Mesendoderm (in vitro differentiated cells): ENCODE measurements at regions not wholly inside any gene's neighbourhood (a gene's known extent, or its start where the extent isn't known, plus 50 kb on each side); places are given as distances from the start of the nearest gene placed in this dataset.

Experiments
- DNase-seq: peaks from one replicate; pipeline ENCODE4 v3.0.0; 2013
- H2AK5ac ChIP-seq: 2 replicates; pipeline ENCODE4 v1.6.1; 2013; ENCODE audit warnings: low read length, inconsistent platforms
- H2BK120ac ChIP-seq: 2 replicates; pipeline ENCODE4 v1.6.1; 2013; ENCODE audit warnings: low read depth, mild to moderate bottlenecking, low read length, moderate library complexity, mixed read lengths
- H2BK15ac ChIP-seq: replicated peaks from 2 replicates; pipeline ENCODE4 v1.6.1; 2013; ENCODE audit warnings: low read depth, mild to moderate bottlenecking, moderate library complexity
- H2BK5ac ChIP-seq: 2 replicates; pipeline ENCODE4 v1.6.1; 2013; ENCODE audit warnings: low read length, inconsistent platforms
- H3K18ac ChIP-seq: 2 replicates; pipeline ENCODE4 v1.6.1; 2013; ENCODE audit warnings: mild to moderate bottlenecking, low read length, mixed read lengths
- H3K23ac ChIP-seq: one replicate; pipeline ENCODE4 v1.6.1; 2013; ENCODE audit warnings: low read length
- H3K27ac ChIP-seq: 2 replicates; pipeline ENCODE4 v1.5.1; 2013; ENCODE audit warnings: low read depth, mild to moderate bottlenecking, inconsistent platforms, low read length, moderate library complexity
- H3K27me3 ChIP-seq: 2 replicates; pipeline ENCODE4 v1.6.1; 2013; ENCODE audit warnings: low read length, control low read depth, mild to moderate bottlenecking, inconsistent platforms; ENCODE audit not compliant: insufficient read depth, poor library complexity
- H3K36me3 ChIP-seq: 2 replicates; pipeline ENCODE4 v1.6.1; 2013; ENCODE audit warnings: low read length, inconsistent platforms; ENCODE audit not compliant: control insufficient read depth, insufficient read depth
- H3K4ac ChIP-seq: one replicate; pipeline ENCODE4 v1.6.1; 2013; ENCODE audit warnings: low read depth, mild to moderate bottlenecking, low read length, moderate library complexity
- H3K4me1 ChIP-seq: 2 replicates; pipeline ENCODE4 v1.6.1; 2013; ENCODE audit warnings: low read depth, low read length, inconsistent platforms; ENCODE audit not compliant: control insufficient read depth
- H3K4me2 ChIP-seq: 2 replicates; pipeline ENCODE4 v1.6.1; 2013; ENCODE audit warnings: low read length
- H3K4me3 ChIP-seq: 2 replicates; pipeline ENCODE4 v1.5.1; 2013; ENCODE audit warnings: mild to moderate bottlenecking, low read length
- H3K56ac ChIP-seq: one replicate; pipeline ENCODE4 v1.6.1; 2013; ENCODE audit warnings: low read length
- H3K79me1 ChIP-seq: 2 replicates; pipeline ENCODE4 v1.6.1; 2013; ENCODE audit warnings: low read length, inconsistent platforms
- H3K79me2 ChIP-seq: 2 replicates; pipeline ENCODE4 v1.6.1; 2013; ENCODE audit warnings: mild to moderate bottlenecking, low read length; ENCODE audit not compliant: control insufficient read depth, insufficient read depth
- H3K9ac ChIP-seq: 2 replicates; pipeline ENCODE4 v1.6.1; 2013; ENCODE audit warnings: low read length, inconsistent platforms
- H4K5ac ChIP-seq: one replicate; pipeline ENCODE4 v1.6.1; 2013; ENCODE audit warnings: low read length
- H4K8ac ChIP-seq: one replicate; pipeline ENCODE4 v1.6.1; 2013; ENCODE audit warnings: low read depth, mild to moderate bottlenecking, control low read depth, low read length, moderate library complexity
- WGBS: extraction: QIAGEN DNeasy Blood & Tissue Kit; methylation state at CpG from one replicate; pipeline ENCODE4 v1.1.7; 2013; ENCODE audit warnings: low lambda C conversion rate, missing lambda C conversion rate; ENCODE audit not compliant: insufficient coverage; ENCODE audit errors: extremely low coverage; 5-methylcytosine and 5-hydroxymethylcytosine counted together

- H2BK5ac ChIP-seq, result no peak overlapping the region
- H4K5ac ChIP-seq, result no peak overlapping the region
- no peak overlapping the region for H3K4me2 ChIP-seq
- H3K27ac ChIP-seq, result no peak overlapping the region
- no peak overlapping the region for H3K18ac ChIP-seq
- no peak overlapping the region for H2AK5ac ChIP-seq
- no peaks in the 10 kb centered on the region for H3K27me3 ChIP-seq
- no peaks in the 10 kb centered on the region for H3K4me1 ChIP-seq
- no peak overlapping the region for H3K9ac ChIP-seq
- H3K56ac ChIP-seq, result no peak overlapping the region
- no peak overlapping the region for H3K4me3 ChIP-seq
- H3K36me3 ChIP-seq, result no peaks in the 10 kb centered on the region
- H4K8ac ChIP-seq, result no peak overlapping the region
- no peak overlapping the region for H3K23ac ChIP-seq
- H3K79me2 ChIP-seq, result peaks cover 40% of the 10 kb centered on the region
- no peaks in the 10 kb centered on the region for H3K79me1 ChIP-seq
- H2BK15ac ChIP-seq, result no peak overlapping the region
- H3K4ac ChIP-seq, result no peak overlapping the region
- WGBS, result no CpG with 5 or more reads among the region's 9 CpGs
- peak; percentile 55 for DNase-seq
- no peak overlapping the region for H2BK120ac ChIP-seq
Observed at GRCh38 chrX:10021461-10022272, 54.5 kb downstream of the CLDN34 start.

DNA sequence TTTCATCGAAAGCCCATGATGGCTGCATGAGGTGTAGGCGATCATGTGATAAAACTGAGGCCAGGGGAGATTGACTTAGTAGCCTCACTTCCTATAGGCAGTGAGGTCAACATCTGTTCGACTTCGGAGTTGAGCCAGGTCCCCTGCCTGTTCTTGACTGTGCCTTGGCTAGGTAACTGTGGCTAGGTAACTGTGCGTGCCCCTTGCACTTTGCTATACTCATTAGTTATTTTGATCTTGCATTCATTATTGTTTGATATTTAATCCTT, 55.0 kb downstream of the CLDN34 start:
- DNase-seq, result no peak
- Histone ChIP-seq H2AK5ac (no peak overlapping the region), H3K27me3 (no peaks in the 10 kb centered on the region), H3K36me3 (no peaks in the 10 kb centered on the region), H3K4me1 (no peaks in the 10 kb centered on the region), H2BK5ac (no peak overlapping the region), H3K4me2 (no peak overlapping the region), H4K5ac (no peak overlapping the region), H4K8ac (no peak overlapping the region), H3K56ac (peak overlapping the region; percentile 25), H3K18ac (no peak overlapping the region), H3K23ac (no peak overlapping the region), H3K79me2 (peaks cover 37% of the 10 kb centered on the region), H3K79me1 (no peaks in the 10 kb centered on the region), H3K4ac (no peak overlapping the region), H3K4me3 (no peak overlapping the region), H2BK120ac (no peak overlapping the region), H2BK15ac (no peak overlapping the region), H3K27ac (no peak overlapping the region), H3K9ac (no peak overlapping the region)
- no CpG with 5 or more reads among the region's 5 CpGs for WGBS

GRCh38 chrX:10022580-10023245, 55.6 kb downstream of the CLDN34 start:
- Histone ChIP-seq H3K18ac (no peak overlapping the region), H3K4me3 (no peak overlapping the region)

GRCh38 chrX:10023821-10024220, 56.7 kb downstream of the CLDN34 start:
- H3K23ac ChIP-seq, result no peak overlapping the region
- no peak overlapping the region for H3K27ac ChIP-seq
- H2BK120ac ChIP-seq, result no peak overlapping the region
- no peaks in the 10 kb centered on the region for H3K36me3 ChIP-seq
- no peaks in the 10 kb centered on the region for H3K4me1 ChIP-seq
- H4K5ac ChIP-seq, result no peak overlapping the region
- H3K4ac ChIP-seq, result no peak overlapping the region
- no peak overlapping the region for H3K9ac ChIP-seq
- no peak overlapping the region for H2BK15ac ChIP-seq
- H3K4me3 ChIP-seq, result no peak overlapping the region
- no CpG with 5 or more reads among the region's 7 CpGs for WGBS
- H2AK5ac ChIP-seq, result no peak overlapping the region
- no peak overlapping the region for H3K18ac ChIP-seq
- H4K8ac ChIP-seq, result no peak overlapping the region
- DNase-seq, result no peak
- no peak overlapping the region for H3K4me2 ChIP-seq
- H3K79me2 ChIP-seq, result peaks cover 42% of the 10 kb centered on the region
- H3K27me3 ChIP-seq, result no peaks in the 10 kb centered on the region
- H3K79me1 ChIP-seq, result no peaks in the 10 kb centered on the region
- no peak overlapping the region for H2BK5ac ChIP-seq
- H3K56ac ChIP-seq, result no peak overlapping the region

More at GRCh38 chrX:10022580-10023245, 55.6 kb downstream of the CLDN34 start:
- H2AK5ac ChIP-seq, result no peak overlapping the region
- no peak overlapping the region for H3K4ac ChIP-seq
- H3K4me2 ChIP-seq, result no peak overlapping the region
- no peak overlapping the region for H3K9ac ChIP-seq
- peaks cover 41% of the 10 kb centered on the region for H3K79me2 ChIP-seq
- no peaks in the 10 kb centered on the region for H3K79me1 ChIP-seq
- no peaks in the 10 kb centered on the region for H3K36me3 ChIP-seq
- no peak overlapping the region for H2BK120ac ChIP-seq
- no CpG with 5 or more reads among the region's 10 CpGs for WGBS
- H4K5ac ChIP-seq, result no peak overlapping the region
- peak; percentile 53 for DNase-seq
- no peak overlapping the region for H3K56ac ChIP-seq
- no peaks in the 10 kb centered on the region for H3K4me1 ChIP-seq
- no peak overlapping the region for H3K23ac ChIP-seq
- H3K27me3 ChIP-seq, result no peaks in the 10 kb centered on the region
- no peak overlapping the region for H3K27ac ChIP-seq
- H2BK5ac ChIP-seq, result no peak overlapping the region
- no peak overlapping the region for H4K8ac ChIP-seq
- H2BK15ac ChIP-seq, result no peak overlapping the region

DNA sequence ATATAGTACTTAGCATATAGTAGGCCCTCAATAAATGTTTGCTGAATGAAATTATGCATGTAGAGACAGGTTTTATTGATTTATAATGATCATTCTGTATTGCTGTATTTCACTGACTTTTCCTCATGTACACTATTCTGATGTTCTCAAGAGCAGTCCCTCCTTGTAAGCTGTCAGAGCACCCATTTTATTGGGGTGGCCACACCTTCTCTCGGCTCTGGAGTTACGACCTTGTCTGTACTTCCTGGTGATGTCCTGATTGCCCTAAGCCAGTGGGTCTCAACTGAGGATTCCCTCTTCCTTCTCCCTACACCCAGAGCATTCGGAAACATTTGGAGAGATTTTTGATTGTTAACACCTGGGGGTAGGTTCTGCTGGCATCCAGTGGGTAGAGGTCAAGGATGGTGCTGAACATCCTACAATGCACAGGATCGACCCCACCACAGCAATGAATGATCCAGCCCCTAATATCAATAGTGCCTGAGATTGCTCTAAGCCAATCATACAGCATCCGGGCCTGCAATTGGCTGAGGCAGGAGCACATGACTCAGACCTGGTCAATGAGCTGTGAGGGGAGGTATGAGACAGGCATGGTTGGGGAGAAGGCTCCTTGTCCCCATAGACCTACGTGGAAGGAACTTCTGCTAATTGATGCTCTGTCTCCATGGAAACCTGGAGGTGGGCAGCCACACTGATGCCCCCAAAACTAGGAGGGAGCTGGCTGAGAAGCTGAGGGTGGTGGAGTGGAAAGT, 58.8 kb downstream of the CLDN34 start:
- H3K4ac ChIP-seq, result no peak overlapping the region
- no peak overlapping the region for H2BK120ac ChIP-seq
- H3K36me3 ChIP-seq, result no peaks in the 10 kb centered on the region
- no peak overlapping the region for H3K9ac ChIP-seq
- no peaks in the 10 kb centered on the region for H3K27me3 ChIP-seq
- H3K79me2 ChIP-seq, result peaks cover 38% of the 10 kb centered on the region
- no peak for DNase-seq
- H4K8ac ChIP-seq, result no peak overlapping the region
- no peak overlapping the region for H2AK5ac ChIP-seq
- H3K79me1 ChIP-seq, result no peaks in the 10 kb centered on the region
- no peak overlapping the region for H2BK15ac ChIP-seq
- no peak overlapping the region for H3K4me2 ChIP-seq
- no peak overlapping the region for H3K23ac ChIP-seq
- no peak overlapping the region for H2BK5ac ChIP-seq
- no peak overlapping the region for H3K56ac ChIP-seq
- H3K4me3 ChIP-seq, result no peak overlapping the region
- no peaks in the 10 kb centered on the region for H3K4me1 ChIP-seq
- no CpG with 5 or more reads among the region's 6 CpGs for WGBS
- no peak overlapping the region for H3K27ac ChIP-seq
- H3K18ac ChIP-seq, result no peak overlapping the region
- H4K5ac ChIP-seq, result no peak overlapping the region
